Nephron (organoid): ENCODE measurements at regions not wholly inside any gene's neighbourhood (a gene's known extent, or its start where the extent isn't known, plus 50 kb on each side); places are given as distances from the start of the nearest gene placed in this dataset.

Source experiments
- H3K27ac Mint-ChIP-seq, 3 experiments: 2 replicates each; pipeline ENCODE4 v1.8.0; 2020; ENCODE audit warnings: mixed read lengths in 3 of 3, mild to moderate bottlenecking in 2 of 3, moderate library complexity in 1 of 3
- H3K27me3 Mint-ChIP-seq: 2 replicates; pipeline ENCODE4 v1.8.0; 2021; ENCODE audit warnings: low read depth, mild to moderate bottlenecking, moderate library complexity, mixed read lengths
- H3K36me3 Mint-ChIP-seq: 2 replicates; pipeline ENCODE4 v1.8.0; 2020; ENCODE audit warnings: low read depth, mixed read lengths
- H3K4me1 Mint-ChIP-seq: 2 replicates; pipeline ENCODE4 v1.8.0; 2020; ENCODE audit warnings: mixed read lengths
- H3K4me3 Mint-ChIP-seq, 3 experiments: 2 replicates each; pipeline ENCODE4 v1.8.0; 2020; ENCODE audit warnings: mild to moderate bottlenecking in 3 of 3, mixed read lengths in 3 of 3, moderate library complexity in 2 of 3
- H3K9me3 Mint-ChIP-seq: 2 replicates; pipeline ENCODE4 v1.8.0; 2020; ENCODE audit warnings: mixed read lengths
- CTCF ChIP-seq, 3 experiments: fragments of 200-600 bp; sonication (generic); IDR thresholded peaks; one replicate each; pipeline ENCODE4 v1.5.0; 2021; ENCODE audit warnings: antibody characterized with exemption in 3 of 3; ENCODE audit not compliant: unreplicated experiment in 3 of 3

- H3K9me3 Mint-ChIP-seq = no peaks in the 10 kb centered on the region
- no peak overlapping the region for H3K4me3 Mint-ChIP-seq
- peaks cover 23% of the 10 kb centered on the region for H3K27me3 Mint-ChIP-seq
- no peak for TF ChIP-seq CTCF (IDR thresholded peaks at IDR 0.05; ENCODE audit: unreplicated experiment in 3 of 3)
- no peaks in the 10 kb centered on the region for H3K4me1 Mint-ChIP-seq
- H3K27ac Mint-ChIP-seq = no peak overlapping the region
- no peaks in the 10 kb centered on the region for H3K36me3 Mint-ChIP-seq
These were observed 715.5 kb downstream of the CETN3 start for GRCh38 chr5:89694026-89694550.

DNA sequence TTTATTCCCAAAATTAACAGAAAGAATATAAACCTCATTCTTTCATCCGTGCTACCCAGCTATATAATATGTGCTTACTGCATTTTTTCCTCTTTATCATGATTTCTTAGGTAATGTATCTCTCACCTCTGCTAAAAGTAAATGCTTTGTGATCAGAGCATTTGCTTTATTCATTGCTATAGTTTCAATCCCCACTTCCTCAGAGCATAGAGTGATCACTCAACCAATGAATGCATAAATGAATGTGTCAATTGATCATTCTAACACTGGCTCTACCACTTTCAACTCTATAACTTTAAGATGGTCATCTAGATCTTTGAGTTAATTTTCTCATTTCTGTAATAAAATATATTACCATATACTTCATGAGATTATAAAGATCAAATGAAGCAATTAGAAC lies 719.2 kb downstream of the CETN3 start:
- Mint-ChIP-seq H3K4me3 (no peak overlapping the region), H3K36me3 (no peaks in the 10 kb centered on the region), H3K27ac (no peak overlapping the region), H3K4me1 (peaks cover 8% of the 10 kb centered on the region), H3K9me3 (no peaks in the 10 kb centered on the region), H3K27me3 (no peaks in the 10 kb centered on the region)
- no peak for TF ChIP-seq CTCF (IDR thresholded peaks at IDR 0.05; ENCODE audit: unreplicated experiment in 3 of 3)

DNA sequence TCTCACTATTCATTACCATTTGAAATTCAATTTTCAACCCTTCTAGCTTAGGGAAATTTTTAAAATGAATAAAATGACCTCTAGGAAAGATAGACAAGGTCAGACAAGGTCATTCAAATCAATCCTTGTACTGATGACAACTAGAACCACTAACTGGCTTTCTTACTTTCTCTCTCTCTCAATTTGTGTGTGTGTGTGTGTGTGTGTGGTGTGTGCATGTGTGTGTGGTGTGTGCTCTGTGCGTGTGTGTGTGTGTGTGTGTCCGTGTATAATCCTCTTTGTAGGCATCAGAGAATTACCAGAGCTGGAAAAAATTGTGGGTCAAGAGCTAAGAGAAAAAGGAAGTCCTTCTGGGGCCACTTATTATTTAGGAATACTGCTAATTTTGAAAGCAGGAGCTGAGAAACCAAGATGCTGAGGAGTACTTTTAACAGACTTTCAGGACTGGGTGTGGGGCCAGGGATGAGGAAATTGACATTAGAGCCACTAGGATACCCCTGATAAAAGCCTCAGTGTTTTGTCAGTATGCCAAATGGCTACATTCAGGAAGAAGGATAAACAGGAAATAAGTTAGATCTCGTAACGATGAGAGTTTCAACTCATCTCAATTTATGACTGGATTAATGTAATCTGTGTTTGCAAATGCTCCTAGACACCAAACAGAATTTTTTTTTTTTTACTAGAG lies 723.3 kb downstream of the CETN3 start:
- peaks cover 2% of the 10 kb centered on the region for H3K9me3 Mint-ChIP-seq
- no peak overlapping the region for H3K27ac Mint-ChIP-seq
- H3K36me3 Mint-ChIP-seq = no peaks in the 10 kb centered on the region
- H3K4me1 Mint-ChIP-seq = peaks cover 15% of the 10 kb centered on the region
- no peak for TF ChIP-seq CTCF (IDR thresholded peaks at IDR 0.05; ENCODE audit: unreplicated experiment in 3 of 3)
- H3K27me3 Mint-ChIP-seq = no peaks in the 10 kb centered on the region
- no peak overlapping the region for H3K4me3 Mint-ChIP-seq

DNA sequence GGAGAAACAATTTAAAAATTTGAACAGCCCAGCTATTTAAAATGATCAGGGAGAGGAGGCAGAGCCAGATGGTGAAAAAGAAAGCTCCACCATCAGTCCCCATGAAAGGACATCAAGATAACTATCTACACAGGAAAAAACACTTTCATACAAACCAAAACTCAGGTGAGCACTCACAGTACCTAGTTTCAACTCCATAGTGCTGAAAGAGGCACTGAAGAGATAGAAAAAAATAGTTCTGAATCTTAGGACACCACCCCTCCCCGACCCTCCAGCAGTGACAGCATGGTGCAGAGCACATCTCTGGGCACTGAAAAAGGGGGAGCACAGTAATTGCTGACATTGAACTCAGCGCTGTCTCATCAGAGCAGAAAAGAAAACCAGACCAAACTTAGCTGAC lies 732.9 kb downstream of the CETN3 start:
- TF ChIP-seq CTCF (IDR thresholded peaks at IDR 0.05; ENCODE audit: unreplicated experiment in 3 of 3) = no peak
- Mint-ChIP-seq H3K4me3 (no peak overlapping the region), H3K27me3 (no peaks in the 10 kb centered on the region), H3K9me3 (peaks cover 17% of the 10 kb centered on the region), H3K36me3 (no peaks in the 10 kb centered on the region), H3K27ac (no peak overlapping the region), H3K4me1 (no peaks in the 10 kb centered on the region)

GRCh38 chr5:89673019-89673418 lies 736.5 kb downstream of the CETN3 start:
- Mint-ChIP-seq H3K4me1 (peaks cover 5% of the 10 kb centered on the region), H3K4me3 (no peak overlapping the region), H3K9me3 (peaks cover 5% of the 10 kb centered on the region), H3K27ac (no peak overlapping the region), H3K36me3 (no peaks in the 10 kb centered on the region), H3K27me3 (no peaks in the 10 kb centered on the region)
- no peak for TF ChIP-seq CTCF (IDR thresholded peaks at IDR 0.05; ENCODE audit: unreplicated experiment in 3 of 3)

- H3K4me3 Mint-ChIP-seq = no peak overlapping the region
- H3K36me3 Mint-ChIP-seq = peaks cover 4% of the 10 kb centered on the region
- peaks cover 7% of the 10 kb centered on the region for H3K9me3 Mint-ChIP-seq
- H3K4me1 Mint-ChIP-seq = peaks cover 5% of the 10 kb centered on the region
- no peak overlapping the region for H3K27ac Mint-ChIP-seq
- H3K27me3 Mint-ChIP-seq = no peaks in the 10 kb centered on the region
- no peak for TF ChIP-seq CTCF (IDR thresholded peaks at IDR 0.05; ENCODE audit: unreplicated experiment in 3 of 3)
These were observed 740.7 kb downstream of the CETN3 start for GRCh38 chr5:89668821-89669220.
